ENCODE measurements at regions not wholly inside any gene's neighbourhood (a gene's known extent, or its start where the extent isn't known, plus 50 kb on each side); places are given as distances from the start of the nearest gene placed in this dataset.

- Histone ChIP-seq H3K9ac (ENCODE audit: low read length) (no peak overlapping the region), H3K4me2 (ENCODE audit: low read length) (no peak overlapping the region), H3K4me1 (ENCODE audit: insufficient read depth, low read length) (no peaks in the 10 kb centered on the region), H3K27me3 (ENCODE audit: insufficient read depth, low read length) (no peaks in the 10 kb centered on the region), H2AFZ (ENCODE audit: low read depth, low read length) (no peak overlapping the region), H3K4me3 (ENCODE audit: insufficient read depth, low read depth, low read length) (no peak overlapping the region), H3K79me2 (ENCODE audit: insufficient read depth, low read length) (peaks cover 68% of the 10 kb centered on the region), H3K27ac (ENCODE audit: low read depth, low read length) (no peak overlapping the region), H3K36me3 (ENCODE audit: insufficient read depth, low read length) (no peaks in the 10 kb centered on the region), H4K20me1 (ENCODE audit: insufficient read depth, low read length) (peaks cover 61% of the 10 kb centered on the region), H3K9me3 (ENCODE audit: insufficient read depth, low read depth, low read length) (no peaks in the 10 kb centered on the region)
- H3K27ac Mint-ChIP-seq (ENCODE audit: unreplicated experiment) = no peak overlapping the region
- FAIRE-seq = no peak
- no peaks in the 10 kb centered on the region for H3K36me3 Mint-ChIP-seq (ENCODE audit: low read depth, unreplicated experiment)
- DNase-seq (ENCODE audit: low read depth) = no peak
- no peak overlapping the region for H3K4me3 Mint-ChIP-seq (ENCODE audit: unreplicated experiment)
- no peaks in the 10 kb centered on the region for H3K27me3 Mint-ChIP-seq (ENCODE audit: low read depth, unreplicated experiment)
- H3K4me1 Mint-ChIP-seq (ENCODE audit: low read depth, unreplicated experiment) = peaks cover 7% of the 10 kb centered on the region
- TF ChIP-seq CTCF (IDR thresholded peaks at IDR 0.05; ENCODE audit: insufficient read depth, low read depth, low read length) = no peak
- TF ChIP-seq EZH2 (IDR thresholded peaks at IDR 0.05; ENCODE audit: insufficient read depth, low read length) = no peak
- H3K9me3 Mint-ChIP-seq (ENCODE audit: unreplicated experiment) = no peaks in the 10 kb centered on the region
These were observed 167.9 kb downstream of the KLF12 start for GRCh38 chr13:73966331-73966730.

GRCh38 chr13:73962284-73962683 is 171.9 kb downstream of the KLF12 start:
- Mint-ChIP-seq H3K27me3 (ENCODE audit: low read depth, unreplicated experiment) (no peaks in the 10 kb centered on the region), H3K4me3 (ENCODE audit: unreplicated experiment) (no peak overlapping the region), H3K9me3 (ENCODE audit: unreplicated experiment) (no peaks in the 10 kb centered on the region), H3K4me1 (ENCODE audit: low read depth, unreplicated experiment) (peaks cover 6% of the 10 kb centered on the region), H3K27ac (ENCODE audit: unreplicated experiment) (no peak overlapping the region), H3K36me3 (ENCODE audit: low read depth, unreplicated experiment) (no peaks in the 10 kb centered on the region)
- Histone ChIP-seq H3K4me2 (ENCODE audit: low read length) (no peak overlapping the region), H3K27ac (ENCODE audit: low read depth, low read length) (no peak overlapping the region), H3K36me3 (ENCODE audit: insufficient read depth, low read length) (no peaks in the 10 kb centered on the region), H3K9ac (ENCODE audit: low read length) (no peak overlapping the region), H3K9me3 (ENCODE audit: insufficient read depth, low read depth, low read length) (no peaks in the 10 kb centered on the region), H3K4me3 (ENCODE audit: insufficient read depth, low read depth, low read length) (no peak overlapping the region), H3K79me2 (ENCODE audit: insufficient read depth, low read length) (peaks cover 77% of the 10 kb centered on the region), H4K20me1 (ENCODE audit: insufficient read depth, low read length) (peaks cover 44% of the 10 kb centered on the region), H2AFZ (ENCODE audit: low read depth, low read length) (no peak overlapping the region), H3K27me3 (ENCODE audit: insufficient read depth, low read length) (no peaks in the 10 kb centered on the region), H3K4me1 (ENCODE audit: insufficient read depth, low read length) (no peaks in the 10 kb centered on the region)
- FAIRE-seq (no peak), DNase-seq (ENCODE audit: low read depth) (no peak)
- no peak for TF ChIP-seq CTCF (IDR thresholded peaks at IDR 0.05; ENCODE audit: insufficient read depth, low read depth, low read length)
- TF ChIP-seq EZH2 (IDR thresholded peaks at IDR 0.05; ENCODE audit: insufficient read depth, low read length) = no peak

- Mint-ChIP-seq H3K4me1 (ENCODE audit: low read depth, unreplicated experiment) (peaks cover 6% of the 10 kb centered on the region), H3K4me3 (ENCODE audit: unreplicated experiment) (no peak overlapping the region), H3K36me3 (ENCODE audit: low read depth, unreplicated experiment) (no peaks in the 10 kb centered on the region), H3K27me3 (ENCODE audit: low read depth, unreplicated experiment) (no peaks in the 10 kb centered on the region), H3K9me3 (ENCODE audit: unreplicated experiment) (no peaks in the 10 kb centered on the region), H3K27ac (ENCODE audit: unreplicated experiment) (no peak overlapping the region)
- no peaks in the 10 kb centered on the region for H3K27me3 ChIP-seq (ENCODE audit: insufficient read depth, low read length)
- H3K4me2 ChIP-seq (ENCODE audit: low read length) = no peak overlapping the region
- DNase-seq (ENCODE audit: low read depth) (no peak), FAIRE-seq (peak; percentile 23)
- TF ChIP-seq EZH2 (IDR thresholded peaks at IDR 0.05; ENCODE audit: insufficient read depth, low read length) (no peak), CTCF (IDR thresholded peaks at IDR 0.05; ENCODE audit: insufficient read depth, low read depth, low read length) (no peak)
- no peaks in the 10 kb centered on the region for H3K36me3 ChIP-seq (ENCODE audit: insufficient read depth, low read length)
- no peak overlapping the region for H3K9ac ChIP-seq (ENCODE audit: low read length)
- H3K4me1 ChIP-seq (ENCODE audit: insufficient read depth, low read length) = no peaks in the 10 kb centered on the region
- H2AFZ ChIP-seq (ENCODE audit: low read depth, low read length) = no peak overlapping the region
- no peaks in the 10 kb centered on the region for H3K9me3 ChIP-seq (ENCODE audit: insufficient read depth, low read depth, low read length)
- H4K20me1 ChIP-seq (ENCODE audit: insufficient read depth, low read length) = peaks cover 42% of the 10 kb centered on the region
- H3K4me3 ChIP-seq (ENCODE audit: insufficient read depth, low read depth, low read length) = no peak overlapping the region
- peaks cover 68% of the 10 kb centered on the region for H3K79me2 ChIP-seq (ENCODE audit: insufficient read depth, low read length)
- H3K27ac ChIP-seq (ENCODE audit: low read depth, low read length) = no peak overlapping the region
These were observed 173.0 kb downstream of the KLF12 start for GRCh38 chr13:73961181-73961580.
